ENCODE measurements at regions not wholly inside any gene's neighbourhood (a gene's known extent, or its start where the extent isn't known, plus 50 kb on each side); places are given as distances from the start of the nearest gene placed in this dataset.

GRCh38 chr12:70176290-70176689, 66.9 kb upstream of the CNOT2 start (continued):
- TF ChIP-seq USF1 (IDR thresholded peaks at IDR 0.05; ENCODE audit: borderline replicate concordance, low read depth) (no peak), ZBTB33 (IDR thresholded peaks at IDR 0.05; ENCODE audit: borderline replicate concordance, low read depth) (no peak), CTCF (IDR thresholded peaks at IDR 0.05) (no peak), TAF1 (IDR thresholded peaks at IDR 0.05; ENCODE audit: borderline replicate concordance, low read depth, low read length) (no peak), EZH2phosphoT487 (IDR thresholded peaks at IDR 0.05; ENCODE audit: borderline replicate concordance, low read depth) (no peak)

- ChIA-PET POLR2A (no interaction called here), CTCF (no interaction called here)
- no peaks in the 10 kb centered on the region for H3K27me3 ChIP-seq (ENCODE audit: insufficient read depth)
- no peak for DNase-seq
- no peak overlapping the region for H3K9ac ChIP-seq
- H3K9me3 ChIP-seq = no peaks in the 10 kb centered on the region
- no peaks in the 10 kb centered on the region for H3K9me2 ChIP-seq
- no peaks in the 10 kb centered on the region; the same call in 1 of the 2 replicates for H3K79me2 ChIP-seq (ENCODE audit: insufficient read depth)
- H3F3A ChIP-seq (replicated peaks; ENCODE audit: insufficient read depth) = no peaks in the 10 kb centered on the region
- H3K4me2 ChIP-seq = no peak overlapping the region
- H3K36me3 ChIP-seq (replicated peaks in 1 of 2; ENCODE audit: control insufficient read depth in 1 of 2, insufficient read depth in 2 of 2, low read length in 1 of 2) = no peaks in the 10 kb centered on the region
- no peak for TF ChIP-seq NRF1 (IDR thresholded peaks at IDR 0.05; ENCODE audit: low read depth, low read length)
- TF ChIP-seq PBX3 (IDR thresholded peaks at IDR 0.05) = no peak
- TF ChIP-seq EP300 (IDR thresholded peaks at IDR 0.05; ENCODE audit: borderline replicate concordance in 1 of 2, low read depth in 1 of 2, low read length in 1 of 2) = no peak
- no peak for TF ChIP-seq TAF1 (IDR thresholded peaks at IDR 0.05; ENCODE audit: borderline replicate concordance, low read depth, low read length)
- no peak for TF ChIP-seq SIN3A (IDR thresholded peaks at IDR 0.05; ENCODE audit: borderline replicate concordance, low read depth, low read length)
- TF ChIP-seq RXRA (IDR thresholded peaks at IDR 0.05; ENCODE audit: borderline replicate concordance, low read depth) = no peak
- no peak for TF ChIP-seq MXI1 (IDR thresholded peaks at IDR 0.05; ENCODE audit: low read depth, low read length)
- H3K27ac ChIP-seq (ENCODE audit: low read depth in 2 of 2, low read length in 1 of 2) = peak overlapping the region in 1 of 2 experiments; percentile 25; a peak in 1 of 4 replicates
- H3K4me1 ChIP-seq (ENCODE audit: control insufficient read depth in 1 of 2, insufficient read depth in 2 of 2, low read depth in 1 of 2, low read length in 1 of 2) = no peaks in the 10 kb centered on the region
- peak overlapping the region; percentile 12; the same call in 1 of the 2 replicates for H2AFZ ChIP-seq (ENCODE audit: low read depth)
- H4K20me1 ChIP-seq (ENCODE audit: insufficient read depth) = no peaks in the 10 kb centered on the region
- H3K4me3 ChIP-seq (ENCODE audit: low read depth in 2 of 2, low read length in 1 of 2) = no peak overlapping the region
- 44% methylated on average over 1 of the region's 1 CpG for WGBS (ENCODE audit: low lambda C conversion rate)
Measured at GRCh38 chr12:70177631-70178030, 65.6 kb upstream of the CNOT2 start.
